Cardiac muscle cell (in vitro differentiated cells and primary cell): ENCODE measurements at regions not wholly inside any gene's neighbourhood (a gene's known extent, or its start where the extent isn't known, plus 50 kb on each side); places are given as distances from the start of the nearest gene placed in this dataset.

Experiments
- DNase-seq, 2 donors: peaks; one replicate each; pipeline versions ENCODE4 v3.0.0 to v3.0.0-alpha.2; 2010 to 2017; ENCODE audit warnings: low read depth in 1 of 2, low spot score in 1 of 2
- H3K27ac ChIP-seq: fragments of 200-600 bp; sonication (generic); 2 replicates; pipeline ENCODE4 v1.5.1; 2016
- H3K27me3 ChIP-seq: fragments of 200-600 bp; sonication (generic); 2 replicates; pipeline ENCODE4 v1.6.0; 2016; ENCODE audit warnings: control low read depth
- H3K36me3 ChIP-seq: fragments of 200-600 bp; sonication (generic); 2 replicates; pipeline ENCODE4 v1.5.1; 2016; ENCODE audit warnings: control low read depth
- H3K4me1 ChIP-seq: fragments of 200-600 bp; sonication (generic); 2 replicates; pipeline ENCODE4 v1.8.1; 2017; ENCODE audit warnings: low read depth, mild to moderate bottlenecking, mixed run types
- H3K4me3 ChIP-seq: fragments of 200-600 bp; sonication (generic); 2 replicates; pipeline ENCODE4 v1.5.1; 2016; ENCODE audit warnings: mild to moderate bottlenecking
- H3K9me3 ChIP-seq: fragments of 200-600 bp; sonication (generic); 2 replicates; pipeline ENCODE4 v1.5.1; 2017; ENCODE audit warnings: low read depth, mild to moderate bottlenecking, control low read depth
- TF ChIP-seq, protein P1 (sequence below): IDR thresholded peaks from 2 replicates; pipeline ENCODE4 v1.5.1; 2012; ENCODE audit warnings: low read depth, mild to moderate bottlenecking, low read length

DNA sequence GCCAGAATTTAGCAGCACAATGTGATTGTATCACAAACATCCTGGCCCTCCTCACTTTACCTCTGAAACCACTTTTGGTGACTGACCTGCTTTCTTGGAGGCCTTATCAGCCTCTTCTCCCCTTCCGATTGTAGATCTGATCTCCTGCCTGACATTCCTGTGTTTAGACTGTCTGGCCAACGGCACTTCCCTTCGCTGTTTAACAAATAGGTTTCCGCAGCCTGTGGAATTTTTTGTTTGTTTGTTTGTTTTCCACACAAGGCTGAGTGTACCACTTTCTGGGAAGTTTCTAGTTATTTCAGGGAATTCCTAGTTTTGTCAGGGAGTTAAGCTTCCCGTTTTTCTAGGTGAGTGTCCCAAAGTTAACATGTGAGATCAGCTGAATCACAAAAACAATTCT lies 65.9 kb upstream of the CDKN3 start:
- Histone ChIP-seq H3K4me3 (no peak overlapping the region), H3K27me3 (no peaks in the 10 kb centered on the region), H3K4me1 (peaks cover 5% of the 10 kb centered on the region), H3K36me3 (no peaks in the 10 kb centered on the region), H3K27ac (no peak overlapping the region), H3K9me3 (no peaks in the 10 kb centered on the region)
- TF ChIP-seq, protein P1, sequence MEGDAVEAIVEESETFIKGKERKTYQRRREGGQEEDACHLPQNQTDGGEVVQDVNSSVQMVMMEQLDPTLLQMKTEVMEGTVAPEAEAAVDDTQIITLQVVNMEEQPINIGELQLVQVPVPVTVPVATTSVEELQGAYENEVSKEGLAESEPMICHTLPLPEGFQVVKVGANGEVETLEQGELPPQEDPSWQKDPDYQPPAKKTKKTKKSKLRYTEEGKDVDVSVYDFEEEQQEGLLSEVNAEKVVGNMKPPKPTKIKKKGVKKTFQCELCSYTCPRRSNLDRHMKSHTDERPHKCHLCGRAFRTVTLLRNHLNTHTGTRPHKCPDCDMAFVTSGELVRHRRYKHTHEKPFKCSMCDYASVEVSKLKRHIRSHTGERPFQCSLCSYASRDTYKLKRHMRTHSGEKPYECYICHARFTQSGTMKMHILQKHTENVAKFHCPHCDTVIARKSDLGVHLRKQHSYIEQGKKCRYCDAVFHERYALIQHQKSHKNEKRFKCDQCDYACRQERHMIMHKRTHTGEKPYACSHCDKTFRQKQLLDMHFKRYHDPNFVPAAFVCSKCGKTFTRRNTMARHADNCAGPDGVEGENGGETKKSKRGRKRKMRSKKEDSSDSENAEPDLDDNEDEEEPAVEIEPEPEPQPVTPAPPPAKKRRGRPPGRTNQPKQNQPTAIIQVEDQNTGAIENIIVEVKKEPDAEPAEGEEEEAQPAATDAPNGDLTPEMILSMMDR = no peak
- DNase-seq = no peak

DNA sequence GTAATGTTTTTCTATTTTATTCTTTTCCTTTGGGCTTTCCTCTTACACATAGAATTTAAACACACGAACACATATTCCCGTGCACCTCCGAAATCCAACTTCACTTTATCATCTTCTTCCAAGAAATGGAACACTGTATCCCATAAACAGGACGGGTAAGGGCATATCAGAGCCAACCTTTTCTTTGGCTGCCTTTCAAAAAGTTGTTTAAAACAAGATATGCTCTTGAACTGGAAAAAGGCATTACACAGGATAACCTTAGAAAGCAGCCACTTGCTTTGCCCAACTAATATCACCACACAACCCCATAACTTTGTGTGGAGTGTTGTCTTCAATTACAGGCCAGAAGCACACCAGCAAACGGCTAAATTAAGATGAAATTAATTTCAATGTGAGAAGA lies 65.3 kb upstream of the CDKN3 start:
- no peak for DNase-seq
- Histone ChIP-seq H3K27me3 (no peaks in the 10 kb centered on the region), H3K9me3 (no peaks in the 10 kb centered on the region), H3K4me1 (peaks cover 5% of the 10 kb centered on the region), H3K4me3 (no peak overlapping the region), H3K27ac (no peak overlapping the region), H3K36me3 (no peaks in the 10 kb centered on the region)
- TF ChIP-seq, protein P1 = no peak

DNA sequence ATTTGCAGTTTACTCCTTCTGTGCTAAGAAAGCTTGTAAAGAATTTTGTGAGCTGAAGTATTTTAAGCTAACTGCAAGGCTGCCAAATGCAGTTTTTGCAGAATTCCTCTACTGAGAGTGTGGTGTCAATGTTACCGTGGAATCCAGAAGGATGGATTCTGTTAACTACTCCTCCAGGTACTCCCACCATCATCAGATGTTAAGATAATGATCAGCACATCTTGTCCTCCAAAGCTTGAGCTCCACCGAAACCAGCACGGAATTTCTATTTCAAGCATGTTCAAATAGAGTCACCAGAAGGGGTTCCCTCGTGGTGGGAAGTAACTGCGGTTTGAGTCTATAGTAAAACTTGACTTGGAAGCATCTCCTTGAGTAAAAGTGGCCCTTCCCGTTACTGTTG lies 64.3 kb upstream of the CDKN3 start:
- Histone ChIP-seq H3K27ac (no peak overlapping the region), H3K36me3 (no peaks in the 10 kb centered on the region), H3K4me3 (no peak overlapping the region), H3K27me3 (no peaks in the 10 kb centered on the region), H3K9me3 (no peaks in the 10 kb centered on the region), H3K4me1 (peaks cover 5% of the 10 kb centered on the region)
- DNase-seq = no peak
- TF ChIP-seq, protein P1 = no peak

DNA sequence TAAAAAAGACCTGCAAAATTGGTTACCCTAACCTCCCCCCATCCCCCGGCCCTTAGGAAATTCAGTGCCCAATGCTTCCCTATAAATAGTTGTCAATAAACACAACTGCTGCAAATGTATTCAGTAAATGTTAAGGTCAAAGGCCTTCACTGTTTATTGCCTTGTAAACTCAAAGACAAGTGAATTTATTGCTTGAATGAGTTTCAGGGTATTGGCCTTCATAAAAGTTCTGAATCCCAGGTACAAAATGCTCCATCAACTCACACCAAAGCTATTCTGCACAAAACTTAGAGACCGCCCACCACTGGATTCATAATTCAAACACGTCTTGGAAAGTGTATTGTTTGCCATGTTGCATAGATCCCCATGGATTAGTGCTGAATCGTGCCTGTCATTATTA lies 63.3 kb upstream of the CDKN3 start:
- no peak overlapping the region for H3K27ac ChIP-seq
- H3K27me3 ChIP-seq = no peaks in the 10 kb centered on the region
- H3K9me3 ChIP-seq = no peaks in the 10 kb centered on the region
- TF ChIP-seq, protein P1 = no peak
- DNase-seq = no peak
- no peak overlapping the region for H3K4me3 ChIP-seq
- H3K4me1 ChIP-seq = peaks cover 5% of the 10 kb centered on the region
- H3K36me3 ChIP-seq = no peaks in the 10 kb centered on the region

DNA sequence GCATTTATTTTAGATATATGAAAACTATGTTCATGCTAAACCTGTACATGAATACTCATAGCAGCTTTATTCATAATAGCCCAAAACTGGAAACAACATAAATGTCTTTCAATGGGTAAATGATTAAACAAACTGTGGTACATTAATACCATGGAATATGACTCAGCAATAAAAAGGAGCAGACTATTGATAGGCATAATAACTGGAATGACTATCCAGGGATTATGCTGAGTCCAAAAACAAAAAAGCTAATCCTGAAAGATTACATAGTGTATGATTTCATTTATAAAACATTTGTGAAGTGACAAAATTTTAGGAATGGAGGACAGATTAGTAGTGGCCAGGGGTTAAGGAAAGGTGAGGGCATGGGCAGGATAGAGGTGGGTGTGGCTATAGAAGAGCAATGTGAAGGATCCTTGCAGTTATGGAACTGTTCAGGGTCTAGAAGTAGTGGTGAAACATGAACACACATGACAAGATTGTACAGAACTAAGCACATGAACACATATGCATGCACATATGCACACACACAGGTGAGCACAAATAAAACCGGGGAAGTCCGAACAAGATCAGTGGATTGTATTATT lies 61.1 kb upstream of the CDKN3 start:
- Histone ChIP-seq H3K9me3 (no peaks in the 10 kb centered on the region), H3K36me3 (no peaks in the 10 kb centered on the region), H3K27ac (no peak overlapping the region), H3K4me3 (no peak overlapping the region), H3K4me1 (peaks cover 8% of the 10 kb centered on the region), H3K27me3 (no peaks in the 10 kb centered on the region)
- TF ChIP-seq, protein P1 = no peak
- no peak for DNase-seq

DNA sequence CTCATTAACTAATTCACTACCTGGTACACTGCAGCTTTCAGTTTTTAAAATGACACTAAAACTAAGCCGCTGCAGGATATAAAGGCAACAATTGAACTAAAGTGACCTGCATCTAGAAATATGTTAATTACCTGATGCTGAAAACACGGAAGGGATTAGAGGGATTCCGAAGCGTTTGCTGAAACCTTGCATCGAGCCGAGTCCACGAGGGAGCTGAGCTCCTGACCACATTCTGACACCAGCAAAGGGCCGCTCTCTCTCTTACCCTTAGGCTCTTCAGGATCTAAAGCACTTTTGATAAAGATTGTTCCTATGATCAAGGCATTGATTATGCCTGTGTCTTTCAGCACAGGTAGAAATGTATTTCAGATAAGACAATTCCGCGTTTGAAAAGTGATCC lies 59.5 kb upstream of the CDKN3 start:
- TF ChIP-seq, protein P1 = no peak
- Histone ChIP-seq H3K9me3 (no peaks in the 10 kb centered on the region), H3K27ac (no peak overlapping the region), H3K4me3 (no peak overlapping the region), H3K36me3 (no peaks in the 10 kb centered on the region), H3K4me1 (peaks cover 4% of the 10 kb centered on the region), H3K27me3 (no peaks in the 10 kb centered on the region)
- DNase-seq = no peak
